Activated gamma-delta T cell treated with anti-CD3 and anti-CD28 coated beads, Interleukin-2, amount 50 U/mL, for 16 hours (primary cell): ENCODE measurements at regions not wholly inside any gene's neighbourhood (a gene's known extent, or its start where the extent isn't known, plus 50 kb on each side); places are given as distances from the start of the nearest gene placed in this dataset.

ENCODE experiments used
- DNase-seq: peaks from one replicate; pipeline ENCODE4 v3.0.0-alpha.2; 2020; ENCODE audit warnings: low read depth

DNA sequence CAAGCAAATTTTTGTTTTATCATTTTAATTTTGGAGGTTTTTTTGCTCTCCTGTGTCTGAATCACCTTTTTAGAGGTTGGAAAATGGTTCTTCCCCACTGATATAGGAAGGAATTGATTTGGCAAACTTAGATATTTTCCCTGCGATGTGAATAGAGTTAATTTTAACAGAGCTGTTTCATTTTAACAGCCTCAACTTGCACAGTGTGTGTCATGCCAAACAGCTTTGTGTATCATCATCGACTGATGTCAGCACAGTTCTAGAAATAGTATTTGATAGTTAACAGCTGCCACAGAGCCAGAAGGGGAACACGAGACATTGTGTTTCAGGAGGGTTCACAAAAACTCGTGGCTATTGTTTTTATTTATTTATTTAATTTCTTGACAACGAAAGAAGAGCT, 243.1 kb upstream of the FOXN3 start:
- no peak for DNase-seq

DNA sequence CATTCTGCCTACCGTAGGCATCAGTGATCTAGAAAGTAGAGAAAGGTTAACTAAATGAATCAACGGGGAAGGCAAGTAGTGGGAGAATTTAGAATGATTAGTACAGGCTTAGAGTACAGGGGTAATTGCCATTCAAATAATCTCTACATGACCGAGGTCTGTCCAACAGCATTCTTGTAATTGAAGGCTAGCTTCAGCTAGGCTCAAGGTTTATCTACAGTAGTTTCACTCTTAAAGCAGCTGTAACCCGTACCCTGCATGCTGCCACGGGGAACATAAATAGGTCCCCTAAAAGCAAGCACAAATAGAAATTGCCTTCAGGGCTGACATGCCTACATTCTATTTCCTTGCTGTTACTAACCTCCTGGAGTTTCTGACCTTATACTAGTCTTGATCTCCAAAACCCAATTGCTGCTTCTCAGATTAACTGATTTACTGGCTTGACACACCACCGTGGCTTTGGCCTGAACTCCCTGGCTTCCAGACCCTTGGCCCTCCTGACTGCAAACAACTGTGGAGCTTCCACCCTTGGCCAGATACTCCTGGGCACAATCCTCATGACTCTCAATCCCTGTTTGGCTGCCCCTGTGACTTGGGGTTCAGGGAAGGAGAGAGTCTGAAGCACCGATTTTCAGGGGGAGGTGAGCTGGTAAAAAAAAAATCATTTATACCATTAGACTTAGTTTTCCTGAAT, 242.1 kb upstream of the FOXN3 start:
- DNase-seq, result no peak

DNA sequence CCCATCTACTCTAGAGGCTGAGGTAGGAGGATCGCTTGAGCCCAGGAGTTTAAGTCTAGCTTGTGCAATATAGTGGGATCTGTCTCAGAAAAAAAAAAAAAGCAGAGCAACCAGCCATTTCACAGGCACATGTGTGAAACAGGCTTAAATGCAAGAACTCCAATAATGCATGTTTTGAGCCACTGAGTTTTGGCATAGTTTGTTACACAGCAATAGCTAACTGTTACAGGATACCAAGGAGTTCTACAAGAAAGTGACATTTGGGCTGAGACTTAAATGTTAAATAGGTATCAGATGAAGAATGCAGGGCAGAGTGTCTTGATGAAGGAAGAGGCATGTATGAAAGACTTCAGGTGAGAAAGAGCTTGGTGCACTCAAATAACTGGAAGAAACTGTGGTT, 240.0 kb upstream of the FOXN3 start:
- no peak for DNase-seq

DNA sequence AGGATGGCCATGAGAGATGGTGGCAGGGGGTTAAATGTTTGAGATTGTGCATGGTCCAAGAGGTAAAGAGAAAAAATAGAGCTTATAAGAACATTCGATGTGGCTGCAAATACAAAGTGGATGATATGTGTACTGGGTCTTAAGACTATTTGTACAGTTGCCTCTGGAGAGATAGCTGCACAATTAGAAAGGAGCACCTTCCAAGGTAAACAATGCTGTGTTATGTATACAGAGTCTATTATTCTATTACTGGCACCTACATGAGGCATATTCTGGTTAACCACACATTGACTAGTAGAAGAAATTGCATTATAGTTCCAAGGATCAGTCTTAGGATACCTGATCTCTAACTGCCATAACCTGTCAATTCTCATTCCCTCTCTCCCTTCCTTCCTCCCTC, 238.0 kb upstream of the FOXN3 start:
- no peak for DNase-seq

DNA sequence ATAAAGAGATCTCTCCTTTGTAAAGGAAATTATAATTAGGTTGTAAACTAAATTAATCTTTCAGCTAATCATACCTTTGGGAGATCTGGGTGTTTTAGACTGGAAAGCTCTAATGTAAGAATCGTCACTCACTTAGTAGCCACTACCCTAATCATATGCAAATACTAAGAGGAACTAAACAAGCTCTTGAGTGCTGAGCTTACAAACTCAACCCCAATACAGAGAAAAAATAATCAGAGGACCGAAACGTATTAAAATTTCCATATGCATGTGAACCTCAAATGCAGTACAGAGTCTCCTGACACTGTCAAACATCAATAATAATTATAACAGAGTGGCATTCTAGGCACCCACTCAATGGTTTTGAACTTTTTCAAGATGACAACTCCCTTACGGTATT, 235.3 kb upstream of the FOXN3 start:
- no peak for DNase-seq

DNA sequence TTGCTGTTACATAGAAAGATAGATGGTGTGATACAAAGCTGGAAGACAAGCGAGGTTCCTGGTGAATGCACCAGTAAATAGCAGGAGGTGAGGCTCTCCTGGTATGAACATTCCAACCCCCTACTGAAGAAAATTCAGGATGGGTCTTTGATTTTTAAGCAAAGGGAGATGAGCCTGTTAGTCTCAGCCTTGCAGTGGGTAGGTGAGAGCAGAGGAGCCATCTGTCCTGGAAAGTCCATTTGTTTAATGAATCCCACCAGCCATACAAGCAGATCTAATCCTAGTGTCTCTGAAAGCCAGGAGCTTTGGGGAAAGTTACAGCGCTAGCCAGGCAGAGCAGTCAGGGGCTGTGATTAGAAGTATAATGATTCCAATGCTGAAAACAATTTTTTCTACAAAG, 234.8 kb upstream of the FOXN3 start:
- no peak for DNase-seq

DNA sequence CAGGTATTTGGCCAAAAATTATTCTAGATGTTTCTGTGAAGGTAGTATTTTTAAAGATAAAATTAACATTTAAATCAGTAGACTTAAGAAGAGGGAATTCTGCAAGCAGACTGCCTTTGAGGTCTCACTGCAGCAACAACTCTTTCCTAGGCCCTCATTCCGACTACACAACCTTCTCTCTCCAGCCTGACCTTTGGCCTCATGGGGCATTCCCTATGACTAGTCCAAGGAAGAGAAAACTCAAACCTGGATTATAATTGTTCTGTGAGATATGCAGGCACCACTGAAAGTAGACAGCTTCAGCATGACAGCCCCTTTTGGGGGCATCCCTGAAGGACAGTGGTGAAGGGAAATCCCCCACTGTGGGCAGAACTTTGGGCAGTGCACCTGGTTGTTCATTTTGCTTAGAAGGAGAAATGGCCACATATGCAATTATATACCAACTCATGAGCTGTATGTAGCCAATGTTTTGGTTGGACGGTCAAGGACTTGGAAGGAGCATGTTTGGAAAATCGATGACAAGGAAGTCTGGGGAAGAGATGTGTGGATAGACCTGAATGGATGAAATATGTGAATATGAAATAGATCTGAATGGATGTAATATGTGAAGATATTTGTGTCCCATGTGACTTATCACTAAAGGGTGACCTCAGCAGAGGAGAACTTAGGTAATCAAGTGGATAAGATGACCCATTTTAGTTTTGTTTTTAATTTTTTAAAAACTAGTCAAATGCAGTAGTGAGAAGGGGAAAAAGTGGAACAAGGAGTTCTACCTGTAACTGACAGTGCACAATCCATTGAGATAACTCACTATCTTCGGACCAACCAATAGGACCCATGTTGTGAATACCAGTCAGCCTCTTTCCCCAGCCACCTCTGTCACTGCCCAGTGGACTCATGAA, 233.3 kb upstream of the FOXN3 start:
- DNase-seq, result no peak

DNA sequence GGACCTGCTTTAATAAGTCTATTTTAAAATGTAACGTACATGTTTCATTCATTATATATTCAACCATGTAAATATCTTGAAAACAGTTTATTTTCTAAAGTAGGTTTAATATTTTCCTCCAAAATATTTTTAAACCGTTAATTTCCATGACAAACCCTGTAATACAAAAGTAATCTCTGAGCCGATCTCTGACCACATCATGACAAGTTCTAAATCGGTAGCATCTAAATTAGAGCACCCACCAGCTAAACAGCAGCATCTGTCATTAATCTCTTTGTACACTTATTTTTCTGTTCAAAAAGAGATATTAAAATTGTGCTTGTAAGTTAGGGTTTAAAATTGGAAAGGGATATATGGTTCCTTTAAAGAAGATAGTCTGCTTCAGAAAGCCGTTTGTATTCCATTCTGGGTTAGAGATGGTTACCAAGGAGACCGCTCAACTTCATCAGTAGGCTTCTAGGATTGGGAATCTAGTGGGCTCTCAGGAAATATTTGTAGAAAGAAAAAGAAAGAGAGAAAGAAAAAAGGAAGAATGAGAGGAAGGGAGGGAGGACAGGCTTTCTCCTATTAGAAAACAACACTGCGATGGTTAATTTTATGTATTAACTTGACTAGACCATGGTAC, 232.5 kb upstream of the FOXN3 start:
- no peak for DNase-seq

DNA sequence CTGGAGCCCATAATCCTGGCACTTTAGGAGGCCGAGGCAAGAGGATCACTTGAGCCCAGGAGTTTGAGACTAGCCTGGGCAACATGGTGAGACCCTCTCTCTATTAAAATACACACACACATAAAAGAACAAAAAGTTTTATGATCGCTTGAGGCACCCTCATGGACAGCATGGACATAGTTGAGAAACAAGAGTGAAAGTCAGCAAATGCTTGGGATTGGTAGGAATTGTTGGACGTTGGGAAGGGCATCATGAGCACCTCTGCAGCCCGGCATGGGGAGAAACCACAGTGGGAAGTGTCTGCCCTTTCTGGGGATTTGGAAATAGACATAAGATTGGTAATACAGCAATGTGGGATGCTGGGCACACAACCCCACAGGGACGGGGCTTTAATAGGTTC, 231.9 kb upstream of the FOXN3 start:
- no peak for DNase-seq

DNA sequence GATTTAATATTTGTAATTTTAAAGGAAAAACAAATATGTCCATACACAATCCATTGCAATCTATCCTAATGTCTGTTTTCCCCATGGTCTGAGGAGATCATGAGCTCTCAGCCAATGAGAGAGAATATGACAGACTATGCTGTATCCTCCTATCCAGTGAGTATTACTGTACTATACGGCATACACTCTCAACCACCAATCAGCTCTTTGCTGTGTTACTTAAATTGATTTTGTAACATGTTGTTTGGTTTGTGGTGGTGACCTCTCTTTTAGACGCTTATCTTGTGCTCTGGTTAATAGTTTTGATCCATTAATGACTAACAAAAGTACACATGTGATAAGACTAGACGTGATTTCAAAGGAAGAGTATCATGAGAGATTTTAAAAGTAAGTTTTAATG, 231.5 kb upstream of the FOXN3 start:
- DNase-seq, result no peak

DNA sequence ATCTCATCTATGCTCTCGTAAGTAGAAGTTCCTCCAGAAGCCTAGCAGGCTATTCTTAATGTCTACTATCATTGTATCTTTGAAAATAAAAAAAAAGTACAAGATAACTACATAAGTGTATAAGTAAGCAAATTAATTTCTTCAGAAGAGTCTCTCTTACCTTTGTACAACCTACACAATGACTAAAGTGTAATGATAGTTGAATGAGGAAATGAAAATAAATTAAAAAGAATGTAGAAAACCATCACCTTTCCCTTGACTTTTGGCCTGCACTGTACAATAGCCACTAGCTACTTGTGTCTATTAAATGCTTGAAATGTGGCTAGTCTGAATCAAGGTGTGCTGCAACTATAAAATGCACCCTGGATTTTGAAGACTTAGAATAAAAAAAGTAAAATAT, 229.9 kb upstream of the FOXN3 start:
- no peak for DNase-seq

DNA sequence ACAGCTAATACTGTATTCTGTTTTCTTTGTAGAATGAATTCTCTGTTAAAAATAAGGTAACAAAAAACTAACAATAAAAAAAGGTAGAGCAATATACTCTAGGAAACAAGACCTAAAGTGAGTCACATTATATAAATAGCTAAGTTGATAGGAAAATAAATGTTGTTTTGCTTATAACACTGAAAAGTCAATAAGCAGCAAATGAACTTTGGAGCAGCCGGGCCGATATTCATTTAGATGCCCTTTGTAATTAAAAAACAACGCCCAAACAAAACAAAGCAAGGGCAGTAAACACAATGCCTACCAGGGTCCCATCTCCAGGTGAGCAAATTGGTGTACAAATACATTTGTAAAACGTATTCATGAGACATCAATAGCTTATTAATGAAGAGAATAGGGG, 227.6 kb upstream of the FOXN3 start:
- no peak for DNase-seq

DNA sequence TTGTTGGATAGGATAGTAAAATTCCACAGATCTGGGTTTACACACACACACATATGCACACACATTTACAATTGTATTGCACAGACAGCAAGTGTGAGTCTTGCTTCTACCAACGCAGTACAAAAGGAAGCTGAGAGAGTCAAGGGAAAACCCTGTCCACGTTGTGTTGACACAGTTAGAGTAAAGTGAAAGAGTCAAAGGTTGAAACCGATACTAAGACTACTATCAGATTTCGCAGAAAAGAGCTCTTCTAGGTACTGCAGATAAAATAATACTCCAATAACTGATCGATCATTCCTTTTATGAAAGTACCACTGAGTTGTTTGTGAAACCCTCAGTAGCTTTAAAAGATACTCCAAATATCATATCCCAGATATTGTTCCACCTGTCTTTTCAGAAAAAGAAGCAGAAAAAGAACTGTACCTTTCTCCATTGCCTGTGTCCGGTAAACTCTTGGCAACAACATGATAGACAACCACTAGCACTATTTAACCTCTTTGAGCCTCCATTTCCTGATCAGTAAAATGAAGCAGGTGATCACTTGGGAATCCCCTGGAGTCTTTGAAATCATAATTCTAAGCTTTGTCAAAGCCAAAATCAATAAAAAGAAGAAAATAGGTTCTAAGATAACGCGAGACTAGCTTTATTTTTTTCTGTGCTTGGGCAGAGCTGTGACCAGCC, 224.6 kb upstream of the FOXN3 start:
- DNase-seq, result no peak

DNA sequence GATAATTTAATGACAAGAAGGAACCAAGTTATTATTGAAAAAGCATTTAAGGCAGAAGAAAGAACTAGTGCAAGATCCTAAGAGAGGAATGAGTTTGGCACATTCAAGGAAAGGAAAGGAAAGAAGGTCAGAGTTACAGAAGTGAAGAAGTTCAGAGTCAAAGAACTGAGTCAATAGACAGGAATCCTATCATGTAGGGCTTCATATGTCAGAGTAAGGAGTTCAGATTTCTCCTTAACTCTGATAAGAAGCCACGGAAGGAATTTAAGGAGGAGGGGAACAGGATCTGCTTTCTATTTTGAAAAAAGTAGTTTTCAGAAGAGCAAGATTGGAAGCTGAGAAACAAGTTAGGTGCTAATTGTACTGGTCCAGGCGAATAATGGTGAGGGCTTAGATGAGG, 223.1 kb upstream of the FOXN3 start:
- DNase-seq, result no peak

DNA sequence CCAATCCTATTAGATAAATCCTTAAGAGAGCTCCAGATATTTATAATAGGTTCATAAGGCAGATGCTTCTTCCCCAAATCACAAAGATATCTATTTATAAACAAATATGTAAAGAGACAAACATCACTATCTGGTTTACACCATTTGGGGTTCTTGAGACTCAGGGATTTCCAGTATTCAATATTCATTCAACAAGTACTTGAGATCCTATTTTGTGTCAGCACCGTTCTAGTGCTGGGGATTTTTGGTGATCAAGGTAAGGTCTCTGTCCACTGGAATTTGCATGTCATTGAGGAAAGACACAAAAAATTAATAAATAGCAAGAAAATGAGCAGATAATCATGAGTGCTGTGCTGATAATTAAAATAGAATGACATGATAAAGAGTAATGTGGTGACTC, 222.7 kb upstream of the FOXN3 start:
- DNase-seq, result no peak

DNA sequence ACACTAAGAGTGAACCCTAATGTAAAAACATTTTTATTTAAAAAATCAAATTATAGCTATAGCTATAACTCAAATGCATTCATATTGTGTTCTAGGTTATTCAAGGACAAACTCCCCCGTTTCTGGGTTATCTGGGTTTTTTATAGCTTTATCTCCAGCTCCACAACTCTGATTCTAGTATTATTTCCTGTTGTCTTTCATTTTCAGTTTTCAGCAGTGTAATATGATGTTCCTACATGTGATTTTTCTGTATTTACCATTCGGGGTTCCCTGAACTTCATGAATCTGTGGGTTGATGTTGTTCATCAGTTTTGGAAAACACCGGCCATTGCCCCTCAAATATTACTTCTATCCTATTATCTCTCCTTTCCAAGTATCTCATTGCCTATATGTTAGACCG, 221.9 kb upstream of the FOXN3 start:
- DNase-seq, result no peak

DNA sequence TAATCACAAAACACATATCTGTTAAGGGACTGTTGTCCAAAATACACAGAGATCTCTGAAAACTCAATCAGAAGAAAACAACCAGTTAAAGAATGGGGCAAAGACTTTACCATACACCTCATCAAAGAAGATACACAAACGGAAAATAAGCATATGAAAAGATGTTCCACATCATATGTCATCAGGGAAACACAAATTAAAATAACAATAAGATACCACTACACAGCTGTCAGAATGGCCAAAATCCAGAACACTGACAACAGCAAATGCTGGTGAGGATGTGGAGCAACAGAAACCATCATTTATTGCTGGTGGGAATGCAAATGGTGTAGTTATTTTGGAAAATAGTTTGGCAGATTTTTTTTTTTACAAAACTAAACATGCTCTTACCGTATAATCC, 220.5 kb upstream of the FOXN3 start:
- no peak for DNase-seq

DNA sequence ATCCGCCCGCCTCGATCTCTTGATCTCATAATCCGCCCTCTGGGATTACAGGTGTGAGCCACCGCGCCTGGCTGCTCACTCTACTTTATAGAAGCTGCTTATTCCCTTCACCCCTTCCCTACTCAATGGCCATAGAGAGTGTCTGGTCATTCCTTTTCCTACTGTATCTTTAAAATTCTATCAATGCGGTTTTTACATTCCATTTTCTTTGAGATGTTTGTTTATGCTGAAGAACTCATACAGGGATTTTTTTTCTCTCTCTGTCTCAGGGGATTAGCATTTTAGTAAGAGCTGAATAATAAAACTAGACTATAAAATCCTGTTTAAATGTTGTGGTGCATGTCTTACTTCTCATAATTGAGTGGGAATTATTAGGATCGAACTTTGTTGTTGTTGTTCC, 218.6 kb upstream of the FOXN3 start:
- DNase-seq, result no peak

DNA sequence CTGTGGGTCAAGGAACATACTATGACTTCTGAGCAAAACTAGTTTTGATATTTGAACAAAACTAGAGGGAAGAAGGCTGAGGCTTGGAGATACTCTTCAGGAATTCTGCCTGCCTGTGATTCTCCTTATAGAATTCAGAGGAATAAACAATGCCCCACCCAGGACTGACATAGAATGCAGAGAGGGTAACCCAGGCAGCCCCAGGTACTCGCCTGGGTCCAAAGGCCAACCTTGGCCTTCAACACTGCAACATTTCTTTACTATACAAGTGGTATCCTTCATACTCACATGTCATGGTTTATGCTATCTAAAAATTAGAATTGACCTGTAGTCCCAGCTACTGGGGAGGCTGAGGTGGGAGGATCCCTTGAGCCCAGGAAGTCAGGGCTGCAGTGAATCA, 217.0 kb upstream of the FOXN3 start:
- no peak for DNase-seq

DNA sequence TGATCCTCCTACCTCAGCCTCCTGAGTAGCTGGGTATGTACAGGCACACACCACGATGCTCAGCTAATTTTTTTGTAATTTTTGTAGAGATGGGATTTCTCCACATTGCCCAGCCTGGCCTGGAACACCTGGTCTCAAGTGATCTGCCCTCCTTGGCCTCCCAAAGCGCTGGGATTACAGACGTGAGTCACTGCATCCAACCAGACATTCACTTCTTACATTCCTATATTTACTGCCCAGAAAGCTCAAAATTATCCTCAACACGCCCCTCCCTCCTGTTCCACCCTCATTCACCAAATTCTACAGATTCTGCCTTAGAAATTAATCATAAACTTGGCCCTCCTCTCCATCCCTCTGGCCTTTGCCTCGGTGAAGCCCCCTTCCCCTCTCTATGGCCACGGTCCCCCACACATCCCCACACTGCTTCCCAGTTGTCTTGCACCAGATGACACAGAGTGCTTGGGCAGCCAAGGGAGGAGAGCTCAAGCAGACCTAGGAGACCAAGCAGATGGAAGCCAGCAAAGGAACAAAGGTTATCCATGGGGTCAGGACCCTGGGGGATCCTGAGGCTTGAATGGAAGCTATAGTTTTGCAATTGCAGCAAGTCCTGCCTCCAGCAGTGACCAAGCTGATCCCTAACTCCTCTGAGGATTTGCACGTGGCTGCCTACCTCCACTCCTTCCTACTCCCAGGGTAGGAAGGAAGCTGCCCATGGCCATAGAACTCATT, 213.2 kb upstream of the FOXN3 start:
- DNase-seq, result no peak

DNA sequence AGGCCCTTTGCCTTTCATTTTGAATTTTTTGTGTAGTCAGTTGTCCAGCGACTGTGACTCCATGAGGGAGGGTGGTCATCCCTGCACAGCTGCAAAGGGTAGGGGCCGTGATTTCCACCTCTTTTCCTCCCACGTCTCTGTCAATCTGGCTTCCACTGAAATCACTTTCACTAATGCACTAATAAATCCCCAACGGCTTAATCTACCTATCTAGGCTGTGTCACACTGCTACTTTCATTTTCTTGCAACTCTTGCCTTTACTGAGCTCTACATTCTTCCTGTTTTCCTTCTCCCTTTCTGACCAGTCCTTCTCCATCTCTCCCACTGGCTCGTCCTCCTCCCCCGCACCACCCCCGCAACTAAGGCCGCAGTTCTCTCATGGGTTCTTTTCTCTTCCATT, 212.3 kb upstream of the FOXN3 start:
- no peak for DNase-seq

DNA sequence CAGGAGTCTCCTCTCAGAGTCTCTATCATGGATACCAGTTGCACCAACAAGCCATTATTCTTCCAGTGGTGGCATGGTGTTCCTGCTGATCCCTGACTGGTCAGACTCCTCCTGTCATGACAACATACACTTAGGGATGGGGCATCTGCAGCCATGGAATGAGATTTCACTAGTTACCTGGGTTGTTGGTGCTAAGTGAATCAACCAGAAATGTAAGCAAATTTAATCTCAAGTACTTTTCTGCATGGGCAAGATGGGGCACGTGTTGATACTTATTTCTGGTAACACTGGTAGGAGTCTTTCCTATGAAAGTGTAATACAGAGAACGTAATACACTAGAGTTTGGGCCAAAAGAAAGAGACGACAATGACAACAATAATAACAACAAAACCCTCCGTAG, 211.5 kb upstream of the FOXN3 start:
- DNase-seq, result no peak
